B cell (primary cell): ENCODE measurements at regions not wholly inside any gene's neighbourhood (a gene's known extent, or its start where the extent isn't known, plus 50 kb on each side); places are given as distances from the start of the nearest gene placed in this dataset.

ENCODE experiments used
- EZH2 ChIP-seq: IDR thresholded peaks from 2 replicates; pipeline ENCODE4 v1.6.1; 2012; ENCODE audit warnings: borderline replicate concordance, low read depth, mild to moderate bottlenecking, moderate library complexity, low read length; ENCODE audit not compliant: insufficient read depth, poor library complexity, severe bottlenecking
- TF ChIP-seq, protein P1 (sequence below): fragments of 200-600 bp; IDR thresholded peaks from one replicate; pipeline ENCODE4 v1.8.0; 2022; ENCODE audit warnings: antibody characterized with exemption, mild to moderate bottlenecking

DNA sequence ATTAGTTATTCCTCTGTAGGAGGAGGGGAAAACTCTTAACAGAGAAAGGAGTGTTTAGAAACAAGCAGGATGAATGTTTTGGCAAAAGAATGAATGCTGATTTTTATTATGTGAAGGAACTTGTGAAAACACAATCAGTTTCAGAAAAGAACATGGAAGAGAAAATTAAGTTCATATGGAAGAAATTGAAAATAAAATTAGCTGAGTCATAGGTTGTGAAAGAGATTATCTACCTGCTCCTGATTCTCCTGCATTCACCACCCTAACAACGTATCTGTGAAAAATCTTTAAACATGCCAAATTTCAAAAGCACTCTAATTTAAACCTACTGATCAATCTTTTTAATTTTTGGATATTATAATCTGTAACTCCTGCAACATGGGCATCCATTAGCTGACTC is 227.3 kb upstream of the RSPO3 start:
- TF ChIP-seq, protein P1, sequence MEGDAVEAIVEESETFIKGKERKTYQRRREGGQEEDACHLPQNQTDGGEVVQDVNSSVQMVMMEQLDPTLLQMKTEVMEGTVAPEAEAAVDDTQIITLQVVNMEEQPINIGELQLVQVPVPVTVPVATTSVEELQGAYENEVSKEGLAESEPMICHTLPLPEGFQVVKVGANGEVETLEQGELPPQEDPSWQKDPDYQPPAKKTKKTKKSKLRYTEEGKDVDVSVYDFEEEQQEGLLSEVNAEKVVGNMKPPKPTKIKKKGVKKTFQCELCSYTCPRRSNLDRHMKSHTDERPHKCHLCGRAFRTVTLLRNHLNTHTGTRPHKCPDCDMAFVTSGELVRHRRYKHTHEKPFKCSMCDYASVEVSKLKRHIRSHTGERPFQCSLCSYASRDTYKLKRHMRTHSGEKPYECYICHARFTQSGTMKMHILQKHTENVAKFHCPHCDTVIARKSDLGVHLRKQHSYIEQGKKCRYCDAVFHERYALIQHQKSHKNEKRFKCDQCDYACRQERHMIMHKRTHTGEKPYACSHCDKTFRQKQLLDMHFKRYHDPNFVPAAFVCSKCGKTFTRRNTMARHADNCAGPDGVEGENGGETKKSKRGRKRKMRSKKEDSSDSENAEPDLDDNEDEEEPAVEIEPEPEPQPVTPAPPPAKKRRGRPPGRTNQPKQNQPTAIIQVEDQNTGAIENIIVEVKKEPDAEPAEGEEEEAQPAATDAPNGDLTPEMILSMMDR, result no peak
- TF ChIP-seq EZH2, result no peak
